ENCODE measurements at regions not wholly inside any gene's neighbourhood (a gene's known extent, or its start where the extent isn't known, plus 50 kb on each side); places are given as distances from the start of the nearest gene placed in this dataset.

GRCh38 chr14:42429401-42429800, 822.7 kb downstream of the LRFN5 start:
- no peak overlapping the region for H3K4me3 ChIP-seq (ENCODE audit: low read depth, low read length)
- TF ChIP-seq, protein P1, sequence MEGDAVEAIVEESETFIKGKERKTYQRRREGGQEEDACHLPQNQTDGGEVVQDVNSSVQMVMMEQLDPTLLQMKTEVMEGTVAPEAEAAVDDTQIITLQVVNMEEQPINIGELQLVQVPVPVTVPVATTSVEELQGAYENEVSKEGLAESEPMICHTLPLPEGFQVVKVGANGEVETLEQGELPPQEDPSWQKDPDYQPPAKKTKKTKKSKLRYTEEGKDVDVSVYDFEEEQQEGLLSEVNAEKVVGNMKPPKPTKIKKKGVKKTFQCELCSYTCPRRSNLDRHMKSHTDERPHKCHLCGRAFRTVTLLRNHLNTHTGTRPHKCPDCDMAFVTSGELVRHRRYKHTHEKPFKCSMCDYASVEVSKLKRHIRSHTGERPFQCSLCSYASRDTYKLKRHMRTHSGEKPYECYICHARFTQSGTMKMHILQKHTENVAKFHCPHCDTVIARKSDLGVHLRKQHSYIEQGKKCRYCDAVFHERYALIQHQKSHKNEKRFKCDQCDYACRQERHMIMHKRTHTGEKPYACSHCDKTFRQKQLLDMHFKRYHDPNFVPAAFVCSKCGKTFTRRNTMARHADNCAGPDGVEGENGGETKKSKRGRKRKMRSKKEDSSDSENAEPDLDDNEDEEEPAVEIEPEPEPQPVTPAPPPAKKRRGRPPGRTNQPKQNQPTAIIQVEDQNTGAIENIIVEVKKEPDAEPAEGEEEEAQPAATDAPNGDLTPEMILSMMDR (IDR thresholded peaks at IDR 0.05; ENCODE audit: insufficient read depth, low read depth, low read length), result no peak
- no peak for DNase-seq (ENCODE audit: low read depth)

DNA sequence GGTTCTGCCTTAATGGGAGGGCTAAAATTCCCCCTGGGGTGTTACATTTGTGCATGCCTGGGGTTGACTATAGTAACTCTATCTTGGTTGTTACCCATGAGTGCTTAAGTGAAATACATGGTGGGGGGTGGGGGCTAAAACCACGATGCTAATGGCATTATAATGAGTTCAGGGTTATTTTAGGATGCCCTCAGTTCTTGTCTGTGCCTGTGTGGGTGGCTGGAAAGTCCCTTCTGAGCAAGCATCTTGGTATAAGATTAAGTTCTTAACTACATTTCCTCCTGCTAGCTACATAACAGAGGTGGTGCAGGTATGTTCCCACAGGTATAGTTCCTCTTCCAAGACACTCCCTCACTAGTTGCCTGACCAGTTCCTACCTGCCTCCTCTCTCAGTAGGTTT, 822.3 kb downstream of the LRFN5 start:
- DNase-seq (ENCODE audit: low read depth), result no peak
- TF ChIP-seq, protein P1 (IDR thresholded peaks at IDR 0.05; ENCODE audit: insufficient read depth, low read depth, low read length), result no peak
- H3K4me3 ChIP-seq (ENCODE audit: low read depth, low read length), result no peak overlapping the region

GRCh38 chr14:42424501-42424900, 817.8 kb downstream of the LRFN5 start:
- DNase-seq (ENCODE audit: low read depth), result no peak
- TF ChIP-seq, protein P1 (IDR thresholded peaks at IDR 0.05; ENCODE audit: insufficient read depth, low read depth, low read length), result no peak
- no peak overlapping the region for H3K4me3 ChIP-seq (ENCODE audit: low read depth, low read length)

DNA sequence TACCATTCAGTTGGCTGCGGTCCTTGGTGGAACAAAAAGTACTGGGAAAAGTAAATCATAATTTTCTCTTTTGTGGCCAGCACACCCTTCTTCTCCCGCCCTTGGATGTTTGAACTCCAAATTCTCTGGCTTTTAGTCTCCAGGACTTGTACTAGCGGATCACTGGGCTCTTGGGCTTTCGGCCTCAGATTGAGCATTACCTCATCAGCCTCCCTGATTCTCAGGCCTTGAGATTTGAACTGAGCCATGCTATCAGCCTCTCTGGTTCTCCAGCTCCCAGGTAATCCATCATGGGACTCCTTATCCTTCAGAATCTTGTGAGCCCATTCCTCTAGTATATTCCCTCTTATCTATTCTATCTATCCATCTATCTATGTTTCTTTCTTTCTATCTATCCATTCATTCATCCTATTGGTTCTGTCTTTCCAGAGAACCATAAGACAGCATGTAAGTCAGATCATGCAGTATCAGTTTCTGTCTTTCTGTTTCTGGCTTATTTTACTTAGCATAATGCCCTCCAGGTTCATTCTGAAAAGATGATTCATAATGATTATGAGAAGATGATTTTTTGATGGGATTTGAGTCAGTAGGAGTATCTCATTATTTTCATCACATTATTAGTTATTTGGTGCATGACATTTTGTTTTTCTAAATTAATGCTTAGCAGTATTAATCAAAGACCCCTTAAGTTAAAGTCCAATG, 814.9 kb downstream of the LRFN5 start:
- no peak for DNase-seq (ENCODE audit: low read depth)
- TF ChIP-seq, protein P1 (IDR thresholded peaks at IDR 0.05; ENCODE audit: insufficient read depth, low read depth, low read length), result no peak
- no peak overlapping the region for H3K4me3 ChIP-seq (ENCODE audit: low read depth, low read length)

DNA sequence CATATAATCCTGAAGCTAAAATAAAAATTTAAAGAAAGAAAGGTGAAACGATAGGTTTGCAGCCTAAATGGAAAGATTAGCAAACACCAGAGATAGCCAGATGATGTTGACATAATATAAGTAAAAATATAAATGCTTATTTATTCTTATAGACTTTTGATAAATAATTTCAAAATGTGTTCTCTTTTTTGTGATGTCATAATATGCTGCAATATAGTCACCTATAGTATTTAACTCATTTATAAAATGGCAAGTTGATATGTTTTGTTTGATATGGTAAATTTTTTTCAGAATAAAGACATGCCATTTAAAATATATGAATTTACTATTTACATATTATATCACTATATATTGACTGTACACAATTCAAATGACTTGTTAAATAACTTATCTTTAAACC, 813.4 kb downstream of the LRFN5 start:
- DNase-seq (ENCODE audit: low read depth), result no peak

GRCh38 chr14:42407153-42407552, 800.5 kb downstream of the LRFN5 start:
- no peak overlapping the region for H3K4me3 ChIP-seq (ENCODE audit: low read depth, low read length)
- DNase-seq (ENCODE audit: low read depth), result no peak
- TF ChIP-seq, protein P1 (IDR thresholded peaks at IDR 0.05; ENCODE audit: insufficient read depth, low read depth, low read length), result no peak

More for the DNA sequence above, 813.4 kb downstream of the LRFN5 start:
- no peak overlapping the region for H3K4me3 ChIP-seq (ENCODE audit: low read depth, low read length)
- TF ChIP-seq, protein P1 (IDR thresholded peaks at IDR 0.05; ENCODE audit: insufficient read depth, low read depth, low read length), result no peak

Data from fibroblast of villous mesenchyme (primary cell).